ENCODE measurements at regions not wholly inside any gene's neighbourhood (a gene's known extent, or its start where the extent isn't known, plus 50 kb on each side); places are given as distances from the start of the nearest gene placed in this dataset.
"Not testable (repeated sequence)": the region's sequence is repeated elsewhere in the genome, so short reads cannot be mapped to it uniquely, and the experiment has no call there.

DNA sequence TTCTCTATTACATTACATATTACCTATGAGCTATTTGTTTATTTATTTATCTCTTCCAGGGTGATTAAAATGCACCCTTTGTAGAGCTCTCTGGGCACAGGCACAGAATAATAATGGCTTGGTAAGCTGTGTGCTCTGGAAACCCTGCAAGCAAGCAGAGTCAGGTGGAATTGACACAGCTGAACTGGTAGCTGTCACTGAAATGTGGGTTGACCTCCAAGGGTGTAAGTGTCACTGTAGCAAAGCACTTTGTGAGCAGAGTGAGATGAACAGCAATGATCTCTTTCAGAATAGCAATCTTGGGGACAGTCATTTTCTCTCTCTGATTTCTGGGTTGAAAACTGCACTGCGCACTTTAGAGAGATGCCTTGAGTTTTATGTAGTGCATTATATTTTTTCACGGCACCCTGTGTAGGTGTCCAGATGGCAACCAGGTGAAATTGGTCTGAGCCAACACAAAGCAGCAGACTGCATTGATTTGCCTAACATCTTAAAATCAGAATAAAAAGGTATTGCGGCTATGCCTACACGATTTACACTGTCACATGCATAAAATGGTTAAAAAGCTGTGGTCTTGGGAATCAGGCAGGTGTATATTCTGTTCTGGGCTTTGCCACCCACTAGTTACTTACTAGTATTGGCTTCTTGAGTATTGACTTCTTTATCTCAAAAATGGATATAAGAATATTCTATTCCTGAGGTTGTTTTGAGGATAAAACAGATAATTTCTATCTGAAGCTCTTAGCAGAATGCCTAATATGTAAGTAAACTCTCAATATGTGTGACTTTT, 450.3 kb downstream of the RAPGEF2 start:
- no peak for DNase-seq

DNA sequence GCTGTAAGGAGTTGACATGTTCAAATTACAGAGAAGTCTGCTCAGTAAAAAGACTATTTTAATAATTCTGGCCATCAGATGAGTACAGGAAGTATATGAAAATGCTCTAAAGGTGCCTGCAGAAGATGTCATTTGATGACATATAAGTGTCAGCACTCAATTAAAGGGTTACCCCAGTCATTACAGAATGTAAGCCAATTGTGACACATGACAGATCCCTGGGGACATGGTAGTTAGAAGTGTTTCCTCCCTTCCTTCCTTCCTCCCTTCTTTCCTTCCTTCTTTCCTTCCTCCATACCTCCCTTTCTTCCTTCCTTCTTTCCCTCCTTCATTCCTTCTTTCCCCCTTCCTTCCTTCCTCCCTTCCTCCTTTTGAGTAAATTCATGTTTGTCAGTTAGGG, 453.0 kb downstream of the RAPGEF2 start:
- DNase-seq: no peak

DNA sequence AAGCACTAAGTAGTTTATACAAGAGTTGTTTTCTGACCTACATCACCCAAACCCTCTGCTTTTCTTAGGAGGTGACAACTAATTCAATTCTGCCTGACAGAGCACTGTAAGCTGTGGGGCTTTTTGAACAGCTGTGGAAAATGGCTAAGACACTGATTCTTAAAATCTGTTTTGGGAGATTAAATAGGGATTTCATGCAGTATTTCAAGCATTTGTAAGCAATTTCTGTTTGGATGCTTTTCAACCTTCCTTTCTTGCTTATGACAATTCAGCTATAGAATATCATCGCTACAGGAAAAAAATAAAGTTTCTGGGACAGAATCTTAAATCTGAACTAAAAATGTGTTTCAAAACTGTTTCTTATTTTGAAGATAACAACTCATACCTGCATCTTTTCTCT, 459.5 kb downstream of the RAPGEF2 start:
- DNase-seq: no peak

DNA sequence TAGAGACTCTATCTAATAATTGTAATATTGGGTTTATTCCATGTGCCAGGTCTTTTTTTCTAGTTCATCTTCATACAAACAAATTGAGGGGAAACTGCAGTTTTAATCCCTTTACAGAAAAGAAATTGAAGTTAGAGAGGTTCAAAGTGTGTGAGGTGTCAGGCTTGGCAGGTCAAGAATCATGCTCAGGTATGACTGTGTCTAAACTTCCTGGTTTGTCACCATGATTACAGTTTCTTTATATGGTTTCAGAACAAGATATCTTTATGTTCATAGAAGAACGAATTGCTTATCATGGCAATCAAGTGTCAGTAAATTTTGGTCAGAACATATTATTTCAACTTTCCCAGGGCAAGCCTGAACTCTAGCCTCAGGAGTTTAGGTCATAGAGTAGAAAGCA, 460.4 kb downstream of the RAPGEF2 start:
- no peak for DNase-seq

DNA sequence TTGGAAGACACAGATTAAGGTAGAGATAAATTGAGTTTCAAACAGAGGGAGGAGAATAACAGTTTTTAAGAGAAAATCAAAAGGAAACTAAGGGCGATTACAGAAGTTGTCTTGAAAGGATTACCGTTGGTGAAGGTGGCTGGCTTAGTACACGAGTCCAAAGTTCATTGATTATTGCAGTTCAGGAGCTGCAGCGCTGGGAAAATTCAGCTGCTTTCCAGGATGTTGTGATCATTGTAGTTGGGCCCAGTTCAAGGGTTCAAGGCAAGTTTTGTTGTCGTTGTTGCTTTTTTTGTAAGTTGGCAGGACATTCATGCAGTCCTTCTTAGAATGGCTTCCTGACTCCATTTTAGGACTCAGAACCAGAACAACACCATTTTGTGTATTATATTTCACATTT, 461.7 kb downstream of the RAPGEF2 start:
- DNase-seq: no peak

DNA sequence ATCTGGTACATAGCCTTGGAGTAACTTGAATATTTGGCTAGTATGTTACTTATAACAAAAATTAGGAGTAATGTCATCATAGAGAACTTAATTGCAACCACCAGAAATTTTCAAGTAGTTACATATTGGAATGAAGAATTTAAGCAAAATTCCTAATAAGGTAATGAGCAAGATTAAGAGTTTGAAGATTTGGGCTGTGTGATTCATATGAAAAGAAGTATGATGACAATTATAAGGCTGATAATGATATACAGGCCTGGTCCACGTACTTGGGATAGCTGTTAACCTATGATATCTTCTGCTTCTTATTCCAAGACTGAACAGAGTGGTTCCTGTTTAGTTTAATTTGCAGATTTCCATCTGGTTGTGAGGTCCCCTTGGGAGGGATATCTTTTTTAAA, 463.9 kb downstream of the RAPGEF2 start:
- DNase-seq: no peak

DNA sequence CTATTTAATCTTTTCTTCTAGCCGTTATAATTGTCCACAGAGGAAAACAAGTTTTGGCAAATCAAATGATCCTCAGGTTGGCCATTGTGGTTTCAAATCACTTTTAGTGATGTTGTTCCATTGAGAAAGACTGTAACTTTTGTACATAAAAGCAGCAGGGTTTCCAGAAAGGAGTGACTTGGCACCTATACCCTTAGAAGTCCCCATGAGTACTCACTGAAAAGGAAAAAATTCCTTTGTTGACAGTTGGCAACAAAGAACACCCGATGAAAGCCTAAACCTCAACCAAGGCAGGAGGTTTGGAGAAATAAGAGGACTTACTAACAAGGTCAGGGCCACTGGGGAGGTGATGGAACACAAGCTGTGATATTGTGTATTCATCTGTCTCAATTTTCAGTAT, 474.4 kb downstream of the RAPGEF2 start:
- DNase-seq: no peak

DNA sequence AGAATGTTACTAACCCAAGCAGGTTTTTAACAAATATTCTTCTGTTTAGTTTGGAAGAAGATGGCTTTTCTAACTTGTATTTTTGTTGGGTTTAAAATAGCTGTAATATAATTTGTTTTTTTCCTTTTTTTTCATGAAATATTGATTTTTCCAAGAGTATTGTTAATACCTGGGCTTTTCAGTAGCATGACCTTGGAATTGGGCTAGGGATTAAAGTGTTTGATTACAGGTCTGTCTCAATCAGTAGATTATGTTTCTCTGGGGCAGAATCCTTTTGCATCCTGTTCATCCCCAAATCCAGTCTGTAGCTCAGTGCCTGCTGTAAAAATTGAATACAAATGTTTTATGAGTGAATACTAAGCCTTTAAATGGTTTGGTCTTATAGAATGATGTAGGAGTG, 479.8 kb downstream of the RAPGEF2 start:
- DNase-seq: no peak

DNA sequence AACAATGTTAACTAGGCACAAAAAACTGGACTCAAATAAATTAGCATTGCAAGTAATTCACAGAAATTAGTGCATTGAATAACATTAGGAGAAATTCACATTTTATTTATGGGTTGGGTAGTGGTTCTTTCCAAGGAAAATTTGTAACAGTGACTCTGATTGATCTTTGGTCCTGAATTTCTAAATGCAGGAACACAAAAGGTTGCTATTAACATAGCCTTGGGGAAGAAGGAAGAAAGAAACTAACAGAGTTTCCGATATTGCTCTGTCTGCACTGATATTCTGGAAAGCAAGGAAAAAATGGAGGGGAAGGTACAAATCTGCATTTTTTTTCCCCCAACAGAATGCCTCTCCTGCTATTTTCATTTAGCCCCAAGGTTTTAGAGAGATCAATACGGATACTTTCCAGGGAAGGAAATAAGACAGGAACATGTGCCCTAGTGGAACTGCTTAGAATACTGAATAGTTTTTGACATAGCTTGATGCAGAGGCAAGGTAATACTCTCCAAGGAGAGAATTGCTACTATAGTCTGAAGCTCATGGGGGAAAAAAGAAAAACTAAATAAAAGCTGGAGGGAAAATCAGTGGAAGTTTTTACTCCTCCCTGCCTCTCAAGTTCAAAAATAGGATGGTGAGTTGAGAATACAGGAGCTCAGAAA, 490.1 kb downstream of the RAPGEF2 start:
- no peak for DNase-seq

DNA sequence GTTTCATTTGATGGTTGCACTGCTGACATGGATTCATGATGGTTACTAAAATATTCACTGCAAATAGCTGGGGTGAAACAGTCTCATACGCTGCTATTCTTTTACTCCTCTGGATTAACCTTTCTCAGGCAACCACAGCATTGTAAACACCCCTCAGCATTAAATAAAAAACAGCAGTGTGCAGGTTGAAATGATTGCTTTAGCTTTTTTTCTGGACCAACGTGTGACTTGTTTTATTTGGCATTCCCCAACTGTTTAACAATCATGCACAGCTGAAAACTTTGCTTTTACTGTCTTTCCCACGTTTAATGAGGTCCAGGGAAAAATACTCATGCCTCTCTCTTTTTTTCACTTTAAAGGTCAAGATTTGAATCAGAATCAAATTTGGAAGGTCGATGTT, 490.8 kb downstream of the RAPGEF2 start:
- DNase-seq: no peak

DNA sequence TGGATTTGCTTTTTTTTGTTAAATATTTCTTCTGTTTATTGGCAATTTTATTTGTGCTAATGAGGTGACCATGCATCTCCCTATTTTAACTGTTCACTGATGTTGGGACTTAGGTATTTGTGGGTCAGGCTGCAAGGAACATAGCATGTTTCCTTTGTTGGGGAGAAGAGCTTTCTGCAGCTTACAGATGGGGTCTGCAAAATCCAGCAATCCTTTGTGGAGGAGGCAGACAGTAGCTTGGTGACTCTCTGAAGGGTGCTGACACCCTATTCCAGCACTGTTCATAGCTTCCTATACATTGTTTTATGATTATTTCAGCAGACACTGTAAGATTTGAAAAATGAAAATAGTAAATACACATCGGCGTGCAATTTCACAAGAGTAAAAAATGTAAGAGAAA, 491.7 kb downstream of the RAPGEF2 start:
- no peak for DNase-seq

DNA sequence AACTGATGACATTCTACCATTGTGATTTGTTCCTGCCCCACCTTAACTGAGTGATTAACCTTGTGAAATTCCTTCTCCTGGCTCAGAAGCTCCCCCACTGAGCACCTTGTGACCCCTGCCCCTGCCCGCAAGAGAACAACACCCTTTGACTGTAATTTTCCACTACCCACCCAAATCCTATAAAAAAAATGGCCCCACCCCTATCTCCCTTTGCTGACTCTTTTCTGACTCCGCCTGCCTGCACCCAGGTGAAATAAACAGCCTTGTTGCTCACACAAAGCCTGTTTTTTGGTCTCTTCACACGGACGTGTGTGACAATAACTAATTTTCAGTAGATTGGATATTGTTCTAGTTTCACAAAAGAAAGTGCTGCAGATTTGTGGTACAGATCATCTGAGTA, 492.2 kb downstream of the RAPGEF2 start:
- not testable (repeated sequence) for DNase-seq

DNA sequence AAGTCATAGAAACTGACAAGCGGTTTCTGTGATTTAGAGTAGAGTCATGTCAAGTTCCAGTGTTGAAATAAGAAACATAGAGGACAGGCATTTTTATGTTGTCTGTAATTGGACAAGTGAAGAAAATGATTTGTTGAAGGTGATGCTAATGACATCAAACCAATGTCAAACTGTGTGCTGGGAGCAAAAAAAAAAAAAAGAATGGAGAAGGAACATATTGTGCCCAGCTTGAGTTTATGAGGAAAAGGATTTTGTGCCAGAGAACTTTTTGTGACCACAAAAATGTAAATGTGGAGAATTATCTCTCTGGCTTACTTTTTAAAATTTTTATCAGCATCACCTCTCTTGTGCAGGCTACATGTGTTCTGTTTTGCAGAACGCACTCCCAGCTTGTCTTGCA, 495.7 kb downstream of the RAPGEF2 start:
- no peak for DNase-seq

DNA sequence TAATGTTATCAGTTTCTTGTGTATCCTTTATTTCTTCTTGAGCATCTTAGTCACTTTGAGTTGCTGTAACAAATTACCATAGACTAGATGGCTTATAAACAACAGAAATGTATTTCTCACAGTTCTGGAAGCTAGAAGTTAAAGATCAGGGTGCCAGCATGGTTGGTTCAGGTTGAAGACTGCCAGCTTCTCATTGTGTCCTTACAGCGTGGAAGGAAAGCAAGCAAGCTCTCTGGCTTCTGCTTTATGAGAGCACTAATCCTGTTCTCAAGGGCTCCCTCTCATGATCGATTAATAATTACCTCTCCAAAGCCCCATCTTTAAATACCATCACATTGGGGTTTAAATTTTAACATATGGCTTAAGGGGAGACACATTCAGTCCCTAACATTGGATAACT, 497.2 kb downstream of the RAPGEF2 start:
- DNase-seq: no peak

DNA sequence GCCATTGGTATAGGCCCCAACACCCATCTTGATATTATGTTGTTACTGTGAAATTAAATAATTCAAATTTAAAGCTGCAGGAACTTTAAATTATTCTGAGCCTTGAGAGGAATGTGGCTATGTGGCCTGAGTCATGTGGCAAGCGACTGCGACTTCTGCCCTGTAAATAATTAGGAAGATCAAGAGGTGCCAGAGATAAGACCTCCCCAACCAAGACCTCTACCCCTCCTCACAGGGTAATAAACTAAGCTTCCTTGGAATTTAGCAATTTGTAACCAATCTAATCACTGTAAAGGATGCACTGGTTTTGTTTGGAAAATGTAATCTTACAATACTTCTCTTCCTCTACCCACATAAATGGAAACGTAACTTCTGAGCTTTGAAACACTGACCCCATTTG, 501.9 kb downstream of the RAPGEF2 start:
- DNase-seq: no peak

DNA sequence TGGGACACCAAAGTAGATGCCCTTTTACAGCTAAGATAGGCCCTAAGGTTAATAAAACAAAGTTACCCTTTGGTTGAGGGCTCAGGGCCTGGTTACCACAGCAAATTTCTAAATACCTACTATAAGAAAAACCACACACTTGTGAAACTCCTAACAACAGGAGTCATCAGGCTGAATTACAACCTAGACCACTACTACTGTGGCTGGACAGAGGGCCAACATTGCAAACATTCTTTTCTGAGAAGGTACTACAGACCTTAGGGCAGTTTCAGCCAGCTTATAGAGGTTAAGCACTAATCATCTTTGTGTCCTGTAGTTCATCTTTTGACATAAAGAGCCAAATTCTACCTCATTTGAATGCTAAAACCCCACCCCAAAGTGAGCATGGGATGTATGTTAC, 504.0 kb downstream of the RAPGEF2 start:
- DNase-seq: no peak

DNA sequence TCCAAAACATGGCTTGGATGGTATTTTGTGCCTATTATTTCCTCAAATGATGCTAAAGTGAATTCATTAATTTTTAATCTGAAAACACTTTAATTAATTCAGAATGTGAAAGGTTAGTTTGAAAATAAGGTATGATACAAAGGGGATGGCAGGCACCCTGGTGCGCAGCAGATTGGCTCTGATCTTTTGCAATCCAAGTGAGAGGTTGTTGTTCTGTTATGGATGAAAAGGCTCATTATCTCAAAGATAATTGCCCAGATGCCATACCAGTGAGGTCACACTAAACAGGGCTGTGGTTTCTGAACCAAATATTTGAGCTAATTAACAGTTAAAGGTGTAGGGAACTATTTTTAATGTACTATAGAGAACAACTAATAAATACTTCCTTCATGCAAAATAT, 504.9 kb downstream of the RAPGEF2 start:
- DNase-seq: no peak

DNA sequence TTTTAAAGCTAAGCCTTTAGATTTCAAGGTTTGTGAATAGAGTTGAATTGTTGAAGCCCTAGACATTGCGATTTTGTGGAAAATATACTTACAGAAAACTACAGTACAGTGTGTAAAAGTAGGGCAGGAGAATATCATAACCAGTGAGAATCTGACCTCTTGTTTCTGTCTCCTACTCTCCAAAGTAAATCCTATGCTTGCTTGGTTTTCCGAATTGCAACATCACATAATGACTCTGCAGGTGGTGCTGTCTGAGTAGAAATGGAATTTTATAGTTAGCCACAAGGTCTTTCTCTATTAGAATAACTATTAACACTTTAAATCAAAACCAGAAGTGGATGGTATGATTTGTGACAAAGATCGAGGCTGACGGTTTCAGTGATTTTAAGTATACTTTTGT, 505.6 kb downstream of the RAPGEF2 start:
- DNase-seq: no peak

DNA sequence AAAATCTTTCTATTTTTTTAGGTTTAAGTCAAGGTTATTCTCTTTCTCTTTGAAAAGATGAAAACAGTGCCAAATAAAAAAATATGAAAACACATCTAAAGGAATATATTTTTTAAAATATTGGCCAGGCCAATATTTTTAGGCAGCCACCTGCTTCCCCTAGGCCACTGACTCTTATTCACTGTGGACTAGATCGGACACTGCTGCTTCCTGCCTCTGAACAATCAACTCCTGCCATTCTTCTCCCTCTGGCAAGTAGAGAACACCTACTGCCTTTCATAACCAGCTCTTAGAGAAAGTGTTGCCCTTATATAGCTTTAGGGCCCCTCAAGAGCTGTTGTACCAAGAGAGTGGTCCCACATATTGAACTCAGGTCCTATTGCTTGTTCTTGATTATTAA, 529.2 kb downstream of the RAPGEF2 start:
- no peak for DNase-seq

DNA sequence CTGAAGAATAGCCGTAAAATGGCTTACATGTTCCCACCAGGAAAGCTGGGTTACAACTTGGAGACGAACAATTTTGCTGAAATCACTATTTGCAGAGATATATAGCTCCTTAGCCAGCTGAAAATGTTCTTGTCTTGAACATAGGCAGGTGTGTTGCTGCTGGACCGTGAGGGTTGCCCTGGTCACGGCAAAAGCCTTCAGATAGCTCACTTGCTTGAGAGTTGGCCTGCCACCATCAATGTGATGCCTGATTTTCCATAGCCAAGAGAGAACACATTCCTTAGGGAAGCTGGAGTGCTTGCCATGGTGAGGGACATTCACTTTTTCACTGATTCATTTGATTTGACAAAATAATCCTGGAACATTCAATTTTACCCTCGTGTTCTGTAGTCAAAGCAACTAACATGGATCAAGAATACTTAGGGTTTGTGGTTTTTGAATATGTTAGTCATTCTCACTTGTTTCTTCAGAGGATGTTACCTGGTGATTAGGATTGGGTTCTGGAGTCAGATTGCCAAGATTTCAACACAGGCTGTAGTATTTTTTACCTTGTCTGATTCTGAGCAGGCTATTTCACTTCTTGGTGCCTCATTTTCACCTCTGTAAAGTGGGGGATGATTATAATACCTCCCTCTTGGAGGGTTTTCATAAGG, 536.9 kb downstream of the RAPGEF2 start:
- no peak for DNase-seq

DNA sequence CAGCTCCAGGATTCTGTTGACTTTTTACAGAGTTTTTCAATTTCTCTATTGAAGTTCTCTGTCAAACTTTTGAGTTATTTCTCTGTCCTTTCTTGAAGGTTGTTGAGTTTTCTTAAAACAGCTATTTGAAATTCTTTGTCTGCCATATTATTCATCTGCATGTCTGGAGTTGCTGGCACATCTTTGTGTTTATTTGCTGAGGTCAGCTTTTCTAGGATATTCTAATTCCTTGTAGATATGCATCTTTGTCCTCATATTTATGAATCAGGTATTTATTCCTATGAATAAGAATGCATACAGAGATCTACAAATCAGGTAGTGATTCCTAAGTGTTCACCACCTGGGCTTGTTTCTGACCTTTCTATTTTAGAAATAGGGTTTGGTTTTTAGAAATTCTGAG, 546.4 kb downstream of the RAPGEF2 start:
- DNase-seq: no peak

DNA sequence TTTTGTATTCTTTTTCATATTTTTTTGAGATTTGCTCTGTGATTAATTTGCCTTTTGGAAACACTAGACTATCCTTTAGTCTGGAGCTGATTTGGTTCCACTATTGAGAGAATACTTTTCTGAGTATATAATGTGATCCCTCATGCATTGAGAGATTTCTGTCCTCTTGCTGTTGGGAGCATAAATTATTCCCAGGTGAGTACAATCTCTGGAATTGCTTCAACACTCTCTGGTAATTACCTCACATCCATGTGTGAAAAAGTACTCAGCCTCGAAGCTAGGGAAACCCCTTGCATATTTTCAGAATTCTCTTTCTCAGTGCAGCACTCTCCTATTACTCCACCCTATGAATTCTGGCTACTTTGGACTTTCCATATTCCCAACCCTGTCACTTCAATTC, 550.0 kb downstream of the RAPGEF2 start:
- no peak for DNase-seq

DNA sequence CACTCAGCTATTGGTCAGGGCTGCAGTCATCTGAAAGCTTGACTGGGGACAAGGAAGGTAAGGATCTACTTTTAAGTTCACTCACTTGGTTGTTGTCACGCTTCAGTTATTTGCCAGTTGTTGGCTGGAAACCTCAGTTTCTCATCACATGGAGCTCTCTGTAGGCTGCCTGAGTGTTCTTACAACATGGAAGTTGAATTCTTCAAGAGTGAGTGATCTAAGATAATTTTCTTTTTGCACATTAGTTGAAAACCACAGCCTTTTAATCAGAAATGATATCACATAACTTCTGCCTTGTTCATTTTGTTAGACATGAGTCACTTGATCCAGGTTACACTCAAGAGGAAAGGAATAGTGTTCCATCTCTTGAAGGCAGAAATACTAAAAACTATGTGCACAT, 552.7 kb downstream of the RAPGEF2 start:
- DNase-seq: no peak

DNA sequence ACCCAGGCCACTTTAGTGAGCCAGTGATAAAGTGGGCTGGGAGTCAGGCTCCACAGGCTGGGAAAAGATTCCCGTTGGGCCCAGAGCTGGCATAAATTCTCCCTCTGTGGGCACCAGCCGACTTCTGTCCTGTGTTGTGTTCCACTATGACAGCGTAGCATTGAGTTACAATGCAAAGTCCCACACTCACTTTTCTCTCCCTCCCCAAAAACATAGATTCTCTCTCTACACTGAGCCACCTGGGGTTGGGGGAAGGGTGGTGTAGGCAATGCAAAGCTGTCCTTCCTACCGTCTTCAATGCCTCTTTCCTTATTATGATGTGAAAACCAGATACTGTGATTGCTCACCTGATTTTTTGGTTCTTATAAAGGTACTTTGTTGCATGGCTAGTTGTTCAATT, 566.2 kb downstream of the RAPGEF2 start:
- no peak for DNase-seq
